ENCODE measurements at regions not wholly inside any gene's neighbourhood (a gene's known extent, or its start where the extent isn't known, plus 50 kb on each side); places are given as distances from the start of the nearest gene placed in this dataset.

GRCh38 chr15:73001840-73002239, 50.4 kb upstream of the NEO1 start:
- in situ Hi-C loops (cut with MboI; ENCODE audit: low sequenced_read_pairs in 4 of 4) (no loop called here), intact Hi-C loops (cut with DNase I; ENCODE audit: low total_unique reads) (no loop called here)

DNA sequence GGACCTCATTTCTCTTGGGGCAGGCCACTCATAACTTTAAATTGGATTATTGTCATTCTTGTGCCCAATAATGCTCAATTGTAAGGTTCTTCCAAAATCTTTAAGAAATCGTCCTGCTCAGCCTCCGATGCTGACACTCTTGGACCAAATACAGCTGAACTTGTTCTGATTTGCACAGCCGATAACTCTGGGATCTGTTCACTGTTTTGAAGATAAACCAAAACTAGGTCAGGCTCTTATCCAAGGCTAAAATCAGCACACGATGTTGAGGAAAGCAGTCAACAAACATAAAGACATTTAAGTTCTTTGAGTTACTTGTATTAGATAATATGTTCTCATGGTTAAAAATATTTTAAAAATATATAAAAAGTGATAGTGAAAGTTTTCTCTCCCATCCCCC, 52.0 kb upstream of the NEO1 start:
- Histone ChIP-seq H3K36me3 (no peaks in the 10 kb centered on the region), H3K9me3 (no peaks in the 10 kb centered on the region), H3K4me1 (peaks cover 12 to 28% of the 10 kb centered on the region in 2 donors), H3K4me3 (no peak overlapping the region), H3K27me3 (no peaks in the 10 kb centered on the region), H3K27ac (no peak overlapping the region)
- intact Hi-C loops (cut with DNase I; ENCODE audit: low total_unique reads) (no loop called here), in situ Hi-C loops (cut with MboI; ENCODE audit: low sequenced_read_pairs in 4 of 4) (no loop called here)
- DNase-seq (no peak), ATAC-seq (no peak)
- no peak for TF ChIP-seq POLR2A (IDR thresholded peaks at IDR 0.05)
- no peak for TF ChIP-seq CTCF (IDR thresholded peaks at IDR 0.05 in 4 of 5, conservative IDR thresholded peaks at IDR 0.05 in 1 of 5)

More at GRCh38 chr15:73001840-73002239, 50.4 kb upstream of the NEO1 start:
- Histone ChIP-seq H3K36me3 (no peaks in the 10 kb centered on the region), H3K27ac (no peak overlapping the region), H3K9me3 (no peaks in the 10 kb centered on the region), H3K27me3 (no peaks in the 10 kb centered on the region), H3K4me1 (peaks cover 12 to 28% of the 10 kb centered on the region in 2 donors), H3K4me3 (no peak overlapping the region)
- ATAC-seq, result peak in 1 of 2 donors; percentile 30
- no peak for DNase-seq
- TF ChIP-seq POLR2A (IDR thresholded peaks at IDR 0.05) (no peak), CTCF (IDR thresholded peaks at IDR 0.05 in 4 of 5, conservative IDR thresholded peaks at IDR 0.05 in 1 of 5) (no peak)

DNA sequence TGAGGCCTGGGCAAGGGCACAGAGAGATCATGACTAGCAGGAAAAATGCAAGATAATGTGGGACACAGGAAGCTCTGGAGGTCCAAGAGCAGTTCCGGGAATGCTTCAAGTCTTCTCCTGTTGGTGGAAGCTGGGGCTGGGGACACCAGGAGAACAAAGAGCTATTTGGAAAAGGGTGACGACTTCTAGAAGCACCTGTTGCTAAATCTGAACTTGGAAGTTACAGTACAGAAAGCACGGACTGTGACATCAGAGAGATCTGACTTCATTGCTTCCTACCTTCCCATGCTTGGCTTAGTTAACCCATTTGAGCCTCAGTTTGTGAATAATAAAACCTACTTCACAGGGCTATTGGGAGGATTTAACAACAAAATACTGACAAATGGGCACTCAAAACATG, 52.7 kb upstream of the NEO1 start:
- H3K27ac ChIP-seq, result no peak overlapping the region
- H3K36me3 ChIP-seq, result no peaks in the 10 kb centered on the region
- no peaks in the 10 kb centered on the region for H3K27me3 ChIP-seq
- ATAC-seq, result peak; percentile 80 to 82
- H3K9me3 ChIP-seq, result no peaks in the 10 kb centered on the region
- no peak overlapping the region for H3K4me3 ChIP-seq
- no peak for TF ChIP-seq CTCF (IDR thresholded peaks at IDR 0.05 in 4 of 5, conservative IDR thresholded peaks at IDR 0.05 in 1 of 5)
- no peak for TF ChIP-seq POLR2A (IDR thresholded peaks at IDR 0.05)
- peak in 1 of 2 donors; percentile 38 for DNase-seq
- in situ Hi-C loops (cut with MboI; ENCODE audit: low sequenced_read_pairs in 4 of 4) (no loop called here), intact Hi-C loops (cut with DNase I; ENCODE audit: low total_unique reads) (loop anchor here (5.0 kb wide), 1 partner anchor 53 kb away; the partner anchor contains the start of gene NEO1)
- peaks cover 12 to 28% of the 10 kb centered on the region in 2 donors for H3K4me1 ChIP-seq

DNA sequence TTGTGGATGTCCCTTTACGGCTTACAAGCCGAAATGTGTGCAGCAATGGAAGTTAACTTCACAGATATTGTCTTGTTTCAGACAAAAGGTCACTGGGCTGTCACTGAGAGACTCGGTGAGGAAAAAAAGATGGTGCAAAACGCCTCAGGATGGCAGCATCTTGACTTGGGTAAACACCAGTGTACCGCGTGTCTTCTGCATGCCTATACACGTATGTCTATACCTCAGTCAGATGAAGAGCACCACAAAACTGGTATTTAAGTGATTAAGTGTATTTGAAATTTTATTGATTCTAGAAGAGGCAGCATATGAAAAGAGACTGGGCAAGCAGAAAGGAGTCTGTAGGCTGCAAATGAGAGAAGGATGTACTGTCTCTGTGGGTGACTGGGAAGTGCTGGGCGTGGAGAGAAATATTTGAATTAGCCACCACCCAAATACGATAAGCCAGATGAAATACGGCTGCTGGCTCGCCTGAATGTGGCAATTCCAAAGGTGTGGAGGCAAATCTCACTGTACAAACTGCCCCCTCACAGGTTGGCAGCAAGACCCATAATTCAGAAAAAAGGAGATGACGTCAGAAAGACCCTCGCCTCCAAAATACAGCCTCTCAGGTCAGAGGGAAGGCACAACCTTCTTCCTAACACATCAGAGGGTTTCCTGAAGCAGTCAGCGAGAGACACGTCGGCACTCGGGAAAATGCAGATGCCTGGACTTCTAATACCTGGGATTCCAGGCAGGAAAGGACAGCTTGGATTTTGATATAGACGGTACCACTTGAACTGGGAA, 53.4 kb upstream of the NEO1 start:
- Histone ChIP-seq H3K27ac (no peak overlapping the region), H3K9me3 (no peaks in the 10 kb centered on the region), H3K4me1 (peaks cover 12 to 28% of the 10 kb centered on the region in 2 donors), H3K36me3 (no peaks in the 10 kb centered on the region), H3K27me3 (no peaks in the 10 kb centered on the region), H3K4me3 (no peak overlapping the region)
- intact Hi-C loops (cut with DNase I; ENCODE audit: low total_unique reads) (loop anchor here (5.0 kb wide), 1 partner anchor 53 kb away; the partner anchor contains the start of gene NEO1), in situ Hi-C loops (cut with MboI; ENCODE audit: low sequenced_read_pairs in 4 of 4) (no loop called here)
- DNase-seq, result no peak
- TF ChIP-seq POLR2A (IDR thresholded peaks at IDR 0.05) (no peak), CTCF (IDR thresholded peaks at IDR 0.05 in 4 of 5, conservative IDR thresholded peaks at IDR 0.05 in 1 of 5) (no peak)
- ATAC-seq, result no peak
